Activated T-helper 1 cell treated with anti-CD3 and anti-CD28 coated beads, Interleukin-12 subunit alpha, Interleukin-12 subunit beta, Interleukin-2, Interleukin-4 antibody, amounts not matched to agents 30 ng/mL and 10 ng/mL and 1 ng/mL, durations not matched to agents 14 hours and 24 hours and 36 hours (primary cell): ENCODE measurements at regions not wholly inside any gene's neighbourhood (a gene's known extent, or its start where the extent isn't known, plus 50 kb on each side); places are given as distances from the start of the nearest gene placed in this dataset.
"Not testable (repeated sequence)": the region's sequence is repeated elsewhere in the genome, so short reads cannot be mapped to it uniquely, and the experiment has no call there.

Experiments
- DNase-seq: peaks from one replicate; pipeline ENCODE4 v3.0.0; 2021; ENCODE audit warnings: low spot score
- H3K27ac Mint-ChIP-seq: one replicate; pipeline ENCODE4 v1.8.0; 2021; ENCODE audit warnings: mild to moderate bottlenecking, mixed read lengths
- H3K27me3 Mint-ChIP-seq: one replicate; pipeline ENCODE4 v1.8.0; 2022; ENCODE audit warnings: mild to moderate bottlenecking, moderate library complexity, mixed read lengths; ENCODE audit not compliant: insufficient read depth
- H3K36me3 Mint-ChIP-seq: one replicate; pipeline ENCODE4 v1.8.0; 2021; ENCODE audit warnings: low read depth, mixed read lengths
- H3K4me1 Mint-ChIP-seq: one replicate; pipeline ENCODE4 v1.8.0; 2021; ENCODE audit warnings: low read depth, mixed read lengths
- H3K4me3 Mint-ChIP-seq: one replicate; pipeline ENCODE4 v1.8.0; 2021; ENCODE audit warnings: mild to moderate bottlenecking, moderate library complexity, mixed read lengths
- H3K9me3 Mint-ChIP-seq: one replicate; pipeline ENCODE4 v1.8.0; 2021; ENCODE audit warnings: mixed read lengths
- intact Hi-C: fragments of 100-400 bp; cut with micrococcal nuclease; formaldehyde crosslinking; loops from one replicate; pipeline ENCODE4 v1.15.1; 2024

DNA sequence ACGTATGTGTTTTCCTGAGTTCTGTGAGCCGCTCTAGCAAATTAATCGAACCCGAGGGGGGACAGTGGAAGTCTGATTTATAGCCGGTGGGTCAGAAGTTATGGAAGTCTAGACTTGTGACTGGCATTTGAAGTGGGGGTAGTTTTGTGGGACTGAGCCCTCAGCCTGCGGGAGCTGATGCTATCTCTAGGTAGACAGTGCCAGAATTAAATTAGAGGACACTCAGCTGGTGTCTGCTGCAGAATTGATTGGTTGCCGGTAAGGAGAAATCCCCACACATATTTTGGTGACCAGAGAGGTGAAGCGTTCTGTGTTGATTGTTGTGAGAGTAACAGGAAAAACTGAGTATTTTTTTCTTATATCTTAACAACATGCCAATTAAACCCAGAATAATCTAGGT is 143.8 kb upstream of the ADCY1 start:
- DNase-seq: no peak
- H3K4me3 Mint-ChIP-seq: no peak overlapping the region
- no peaks in the 10 kb centered on the region for H3K9me3 Mint-ChIP-seq
- no peaks in the 10 kb centered on the region for H3K36me3 Mint-ChIP-seq
- H3K27ac Mint-ChIP-seq: no peak overlapping the region
- H3K4me1 Mint-ChIP-seq: no peaks in the 10 kb centered on the region
- intact Hi-C loops: no loop called here
- H3K27me3 Mint-ChIP-seq: peaks cover 2% of the 10 kb centered on the region

DNA sequence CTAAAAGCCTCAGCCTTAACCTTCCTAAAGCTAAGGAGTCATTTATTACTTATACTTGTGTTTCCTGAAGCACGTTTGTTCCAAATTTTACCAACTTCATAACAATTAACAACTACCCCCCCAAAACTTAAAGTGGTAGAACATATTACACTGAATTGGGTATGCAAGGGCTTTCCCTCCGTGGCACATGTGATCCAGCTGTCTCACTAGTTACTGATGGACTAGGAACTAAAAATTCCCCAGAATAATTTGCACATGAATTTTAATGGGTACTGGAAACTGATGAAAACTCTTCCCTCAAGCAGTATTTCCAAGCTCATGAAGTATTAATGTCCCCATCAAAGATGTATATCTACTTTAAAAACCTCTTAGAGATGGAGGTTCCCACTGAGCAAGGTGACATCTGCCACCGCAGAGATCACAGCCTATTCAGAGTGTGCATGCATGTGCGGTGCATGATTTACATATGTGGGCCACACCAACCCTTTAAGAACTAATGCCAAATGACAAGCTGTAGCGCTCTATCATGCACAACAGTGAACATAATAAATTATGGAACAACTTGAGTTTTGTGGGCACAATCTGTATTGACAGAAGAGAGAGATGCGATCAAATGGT is 139.9 kb upstream of the ADCY1 start:
- Mint-ChIP-seq H3K27ac (no peak overlapping the region), H3K4me1 (no peaks in the 10 kb centered on the region), H3K27me3 (peaks cover 6% of the 10 kb centered on the region), H3K36me3 (no peaks in the 10 kb centered on the region), H3K9me3 (no peaks in the 10 kb centered on the region), H3K4me3 (no peak overlapping the region)
- DNase-seq: no peak
- intact Hi-C loops: no loop called here

- no peaks in the 10 kb centered on the region for H3K9me3 Mint-ChIP-seq
- H3K4me3 Mint-ChIP-seq: no peak overlapping the region
- no peaks in the 10 kb centered on the region for H3K4me1 Mint-ChIP-seq
- peaks cover 6% of the 10 kb centered on the region for H3K27me3 Mint-ChIP-seq
- no peak overlapping the region for H3K27ac Mint-ChIP-seq
- no peak for DNase-seq
- intact Hi-C loops: no loop called here
- no peaks in the 10 kb centered on the region for H3K36me3 Mint-ChIP-seq
Observed at GRCh38 chr7:45435131-45435530, 139.0 kb upstream of the ADCY1 start.

DNA sequence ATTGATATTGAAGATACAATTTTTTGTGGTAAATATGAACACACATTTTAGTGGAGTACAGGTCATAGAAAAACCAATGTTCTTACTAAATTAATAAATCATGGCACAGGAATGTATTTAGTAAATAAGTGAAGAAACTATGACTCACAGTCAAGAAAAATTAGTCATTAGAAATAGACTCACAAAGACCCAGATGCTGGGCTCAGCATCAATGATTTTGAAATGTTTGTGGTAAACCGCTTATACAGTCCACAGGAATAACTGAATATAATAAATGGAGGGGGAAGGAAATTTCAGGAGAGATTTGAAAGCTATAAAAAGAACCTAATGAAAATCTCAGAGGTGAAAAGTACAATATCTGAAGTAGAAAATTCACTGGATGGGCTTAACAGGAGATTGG is 138.3 kb upstream of the ADCY1 start:
- Mint-ChIP-seq H3K9me3 (no peaks in the 10 kb centered on the region), H3K4me1 (no peaks in the 10 kb centered on the region), H3K4me3 (no peak overlapping the region), H3K27me3 (peaks cover 6% of the 10 kb centered on the region), H3K27ac (no peak overlapping the region), H3K36me3 (no peaks in the 10 kb centered on the region)
- no peak for DNase-seq
- intact Hi-C loops: no loop called here

DNA sequence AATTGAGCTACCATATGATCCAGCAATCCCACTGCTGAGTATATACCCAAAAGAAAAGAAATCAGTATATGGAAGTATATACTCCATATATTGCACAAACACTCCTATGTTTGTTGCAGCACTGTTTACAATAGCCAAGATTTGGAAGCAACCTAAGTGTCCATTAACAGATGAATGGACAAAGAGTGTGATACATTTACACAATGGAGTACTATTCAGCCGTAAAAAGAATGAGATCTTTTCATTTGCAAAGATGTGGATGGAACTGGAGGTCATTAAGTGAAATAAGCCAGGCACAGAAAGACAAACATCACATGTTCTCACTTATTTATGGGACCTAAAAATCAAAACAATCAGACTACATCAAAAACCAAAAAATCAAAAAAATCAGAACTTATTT is 133.4 kb upstream of the ADCY1 start:
- intact Hi-C loops: not testable (repeated sequence)

DNA sequence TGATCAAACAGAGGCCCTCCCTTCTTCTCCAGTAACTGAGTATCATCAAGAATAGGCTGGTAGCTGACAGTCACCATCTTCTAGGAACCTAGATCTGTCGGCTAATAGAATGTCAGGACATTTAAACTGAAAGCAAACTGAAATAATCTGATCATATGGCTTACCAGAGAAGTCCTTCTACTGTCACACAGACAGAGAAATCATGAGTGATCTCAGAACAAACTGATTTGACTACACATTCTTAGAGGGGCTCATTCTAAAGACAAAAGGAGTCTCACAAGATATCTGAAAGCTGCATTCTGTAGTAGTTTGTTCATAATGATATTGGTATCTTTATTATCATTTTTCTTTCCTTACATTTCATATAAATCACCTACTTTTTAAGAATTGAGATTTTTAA is 130.9 kb upstream of the ADCY1 start:
- DNase-seq: no peak
- Mint-ChIP-seq H3K9me3 (no peaks in the 10 kb centered on the region), H3K36me3 (no peaks in the 10 kb centered on the region), H3K27ac (no peak overlapping the region), H3K4me1 (no peaks in the 10 kb centered on the region), H3K4me3 (no peak overlapping the region), H3K27me3 (peaks cover 1% of the 10 kb centered on the region)
- intact Hi-C loops: no loop called here

More for the DNA sequence above, 133.4 kb upstream of the ADCY1 start:
- H3K27ac Mint-ChIP-seq, H3K27me3 Mint-ChIP-seq, H3K36me3 Mint-ChIP-seq, H3K4me1 Mint-ChIP-seq, DNase-seq, H3K4me3 Mint-ChIP-seq, H3K9me3 Mint-ChIP-seq: not testable (repeated sequence)

DNA sequence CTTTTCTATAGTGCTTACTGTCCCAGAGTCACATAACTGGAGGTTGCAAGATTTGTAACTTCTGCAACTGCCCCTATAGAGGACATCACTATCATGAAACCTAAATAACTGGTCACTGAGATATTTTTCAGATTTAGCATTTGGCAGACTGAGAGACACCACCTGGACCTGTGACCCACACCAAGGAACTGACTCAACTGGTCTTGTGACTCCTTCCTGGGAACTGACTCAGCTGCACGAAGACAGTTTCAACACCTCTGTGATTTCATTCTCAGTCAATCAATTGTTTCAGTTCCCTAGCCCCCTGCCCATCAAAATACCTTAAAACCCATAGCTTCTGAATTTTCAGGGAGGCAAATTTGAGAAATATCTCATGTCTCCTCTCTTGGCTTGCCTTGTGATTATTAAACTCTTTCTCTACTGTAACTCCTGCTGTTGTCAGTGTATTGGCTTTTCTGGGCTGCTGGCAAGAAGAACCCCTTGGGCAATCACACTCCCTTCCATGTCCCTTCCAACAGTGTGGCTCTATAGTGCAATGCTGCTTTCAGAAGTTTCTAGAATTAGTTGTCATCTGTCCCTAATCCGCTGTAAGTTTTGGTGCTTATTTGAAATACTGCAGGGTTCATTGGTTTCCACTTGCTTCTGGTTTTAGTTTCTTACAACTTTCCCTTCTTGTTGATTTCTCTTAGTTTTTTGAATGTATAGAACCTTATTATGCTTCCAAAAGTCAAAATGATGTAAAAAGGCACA is 127.8 kb upstream of the ADCY1 start:
- no peaks in the 10 kb centered on the region for H3K36me3 Mint-ChIP-seq
- intact Hi-C loops: no loop called here
- peaks cover 1% of the 10 kb centered on the region for H3K27me3 Mint-ChIP-seq
- no peaks in the 10 kb centered on the region for H3K4me1 Mint-ChIP-seq
- no peak overlapping the region for H3K27ac Mint-ChIP-seq
- no peak for DNase-seq
- no peaks in the 10 kb centered on the region for H3K9me3 Mint-ChIP-seq
- no peak overlapping the region for H3K4me3 Mint-ChIP-seq

DNA sequence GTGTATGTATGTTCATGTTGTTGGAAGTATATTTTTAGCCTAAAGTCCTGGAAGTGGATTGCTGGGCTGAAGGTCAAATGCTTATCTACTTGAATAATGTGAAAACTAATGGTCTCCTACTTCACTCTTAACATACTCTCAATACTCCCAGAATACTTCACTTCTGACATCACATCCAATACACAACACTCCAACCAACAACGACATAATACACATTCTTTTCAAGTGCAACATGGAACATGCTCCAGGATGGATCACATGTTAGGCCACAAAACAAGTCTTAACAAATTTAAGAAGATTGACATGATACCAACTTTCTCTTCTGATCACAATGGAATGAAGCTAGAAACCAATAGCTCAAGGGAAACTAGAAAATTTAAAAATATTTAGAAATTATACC is 126.9 kb upstream of the ADCY1 start:
- intact Hi-C loops: no loop called here
- Mint-ChIP-seq H3K36me3 (no peaks in the 10 kb centered on the region), H3K9me3 (no peaks in the 10 kb centered on the region), H3K27ac (no peak overlapping the region), H3K27me3 (peaks cover 1% of the 10 kb centered on the region), H3K4me1 (no peaks in the 10 kb centered on the region), H3K4me3 (no peak overlapping the region)
- no peak for DNase-seq

DNA sequence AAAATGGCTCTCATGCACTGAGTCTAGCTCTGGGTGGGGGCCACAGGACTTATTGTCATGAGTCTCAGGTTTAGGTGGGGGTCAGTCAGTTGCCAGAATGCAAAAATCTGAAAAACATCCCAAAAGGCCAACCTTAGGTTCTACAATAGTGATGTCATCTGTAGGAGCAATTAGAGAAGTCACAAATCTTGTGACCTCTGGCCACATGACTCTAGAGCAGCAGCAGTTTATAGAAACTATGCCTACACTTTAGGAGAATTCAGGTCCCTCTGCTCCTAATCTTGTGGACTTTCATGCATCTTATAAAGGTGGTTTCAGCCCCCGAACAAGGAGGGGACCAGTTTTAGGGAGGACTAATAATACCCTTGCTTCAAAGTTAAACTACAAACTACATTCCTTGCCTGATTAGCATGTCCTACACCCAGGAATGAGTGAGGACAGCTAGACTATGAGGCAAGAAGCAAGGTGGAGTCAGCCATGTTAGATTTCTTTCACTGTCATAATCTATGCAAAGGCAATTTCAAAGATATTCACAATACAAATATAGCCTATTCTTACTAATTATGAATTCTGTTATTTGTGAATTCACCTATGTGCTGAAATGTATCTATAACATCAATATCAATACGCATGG is 123.5 kb upstream of the ADCY1 start:
- no peak overlapping the region for H3K4me3 Mint-ChIP-seq
- H3K27ac Mint-ChIP-seq: no peak overlapping the region
- no peaks in the 10 kb centered on the region for H3K36me3 Mint-ChIP-seq
- DNase-seq: no peak
- no peaks in the 10 kb centered on the region for H3K4me1 Mint-ChIP-seq
- intact Hi-C loops: no loop called here
- no peaks in the 10 kb centered on the region for H3K27me3 Mint-ChIP-seq
- no peaks in the 10 kb centered on the region for H3K9me3 Mint-ChIP-seq

DNA sequence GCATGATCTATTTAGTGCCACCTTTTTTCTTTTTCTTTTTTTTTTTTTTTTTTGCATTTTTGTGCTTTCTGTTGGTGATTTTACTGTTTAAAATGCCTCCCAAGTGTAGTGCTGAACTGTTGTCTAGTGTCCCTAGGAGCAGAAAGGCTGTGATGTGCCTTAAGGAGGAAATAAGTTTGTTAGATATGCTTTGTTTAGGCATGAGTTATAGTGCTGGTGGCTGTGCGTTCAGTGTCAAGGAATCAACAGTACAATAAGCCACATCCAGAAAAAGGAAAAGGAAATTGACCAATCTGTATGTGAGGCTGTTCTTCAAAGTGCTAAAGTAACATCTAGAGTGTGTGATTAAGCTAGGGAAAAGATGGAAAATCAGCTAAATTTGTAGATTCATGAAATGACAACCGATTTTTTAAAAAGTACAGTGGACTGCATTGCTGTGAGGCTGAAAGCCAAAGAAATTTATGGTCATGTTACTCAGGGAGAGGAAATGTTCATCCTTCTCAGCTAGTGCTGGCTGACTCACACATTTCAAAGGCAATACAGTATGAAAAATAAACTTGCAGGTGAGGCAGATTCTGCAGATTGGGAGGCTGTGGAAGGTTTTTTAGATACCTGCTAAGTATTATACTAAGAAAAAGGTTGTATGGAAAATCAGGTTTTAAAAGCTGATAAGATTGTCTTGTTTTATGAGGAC is 122.7 kb upstream of the ADCY1 start:
- H3K27ac Mint-ChIP-seq: no peak overlapping the region
- H3K4me1 Mint-ChIP-seq: no peaks in the 10 kb centered on the region
- no peaks in the 10 kb centered on the region for H3K9me3 Mint-ChIP-seq
- no peaks in the 10 kb centered on the region for H3K36me3 Mint-ChIP-seq
- no peak for DNase-seq
- no peaks in the 10 kb centered on the region for H3K27me3 Mint-ChIP-seq
- intact Hi-C loops: no loop called here
- no peak overlapping the region for H3K4me3 Mint-ChIP-seq

DNA sequence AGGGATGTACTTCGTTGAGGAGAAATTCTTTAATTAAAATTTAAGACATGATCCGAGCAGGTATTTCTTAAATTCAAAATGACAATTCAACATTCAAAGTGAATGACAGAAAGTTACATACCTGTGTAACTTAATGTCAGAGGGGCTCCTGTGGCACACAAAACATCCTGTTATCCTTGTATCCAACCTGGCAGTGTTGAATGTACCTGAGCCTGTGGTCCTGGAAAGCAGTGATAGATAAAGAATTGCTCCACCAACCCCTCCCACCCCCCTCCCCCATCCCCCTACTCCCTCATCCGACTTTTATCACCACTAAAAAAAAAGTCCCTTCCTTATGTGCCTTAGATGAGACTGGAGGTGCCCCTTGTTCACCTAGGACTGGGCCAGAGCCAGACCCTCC is 119.4 kb upstream of the ADCY1 start:
- intact Hi-C loops: no loop called here
- Mint-ChIP-seq H3K4me1 (no peaks in the 10 kb centered on the region), H3K27me3 (no peaks in the 10 kb centered on the region), H3K36me3 (no peaks in the 10 kb centered on the region), H3K4me3 (no peak overlapping the region), H3K9me3 (no peaks in the 10 kb centered on the region), H3K27ac (no peak overlapping the region)
- DNase-seq: no peak

GRCh38 chr7:45455662-45456061 is 118.5 kb upstream of the ADCY1 start:
- H3K27me3 Mint-ChIP-seq: no peaks in the 10 kb centered on the region
- no peak overlapping the region for H3K27ac Mint-ChIP-seq
- no peaks in the 10 kb centered on the region for H3K36me3 Mint-ChIP-seq
- no peak overlapping the region for H3K4me3 Mint-ChIP-seq
- DNase-seq: no peak
- no peaks in the 10 kb centered on the region for H3K4me1 Mint-ChIP-seq
- H3K9me3 Mint-ChIP-seq: no peaks in the 10 kb centered on the region
- intact Hi-C loops: no loop called here

GRCh38 chr7:45456105-45456504 is 118.1 kb upstream of the ADCY1 start:
- Mint-ChIP-seq H3K4me3 (no peak overlapping the region), H3K27me3 (peaks cover 2% of the 10 kb centered on the region), H3K4me1 (no peaks in the 10 kb centered on the region), H3K27ac (no peak overlapping the region), H3K36me3 (no peaks in the 10 kb centered on the region), H3K9me3 (no peaks in the 10 kb centered on the region)
- no peak for DNase-seq
- intact Hi-C loops: no loop called here
